HEK293 (cell line): ENCODE measurements at regions not wholly inside any gene's neighbourhood (a gene's known extent, or its start where the extent isn't known, plus 50 kb on each side); places are given as distances from the start of the nearest gene placed in this dataset.

Source experiments
- CTCF ChIA-PET: fragments of 350-600 bp; formaldehyde crosslinking; extraction: SDS; loops from one replicate; lab custom pipeline; 2021; ENCODE audit warnings: antibody characterized with exemption; lab: Yijun Ruan, JAX
- POLR2A ChIA-PET: fragments of 300-600 bp; formaldehyde crosslinking; extraction: SDS; loops from one replicate; lab custom pipeline; 2020; ENCODE audit warnings: antibody characterized with exemption, inconsistent platforms; lab: Yijun Ruan, JAX
- H3K27ac ChIP-seq: fragments of 200-500 bp; sonication (Bioruptor generic); 2 replicates; pipeline ENCODE4 v1.5.1; 2014; ENCODE audit warnings: low read depth, low read length, control low read depth, inconsistent platforms; ENCODE audit errors: extremely low read depth
- H3K36me3 ChIP-seq, 2 experiments: fragments of 200-500 bp in 1 of 2; sonication (Bioruptor generic) in 1 of 2; 1 replicate in 1 of 2; 2 replicates in 1 of 2; pipeline ENCODE4 v1.5.1; 2014 to 2017; ENCODE audit warnings: inconsistent platforms in 2 of 2, low read length in 2 of 2; ENCODE audit not compliant: control insufficient read depth in 2 of 2, insufficient read depth in 1 of 2
- H3K4me1 ChIP-seq: fragments of 200-500 bp; sonication (Bioruptor generic); 2 replicates; pipeline ENCODE4 v1.5.1; 2014; ENCODE audit warnings: mild to moderate bottlenecking, low read length, inconsistent platforms; ENCODE audit not compliant: control insufficient read depth, insufficient read depth
- H3K4me3 ChIP-seq: 2 replicates; pipeline ENCODE4 v1.5.1; 2011; ENCODE audit warnings: low read depth, mild to moderate bottlenecking, control low read depth, low read length, moderate library complexity
- H3K9me3 ChIP-seq: fragments of 200-500 bp; sonication (Bioruptor generic); 2 replicates; pipeline ENCODE4 v1.5.1; 2014; ENCODE audit warnings: low read depth, low read length, inconsistent platforms; ENCODE audit not compliant: control insufficient read depth, insufficient read depth
- BCL6B ChIP-seq: fragments of 450-650 bp; formaldehyde crosslinking; IDR thresholded peaks from 2 replicates; pipeline ENCODE4 v1.5.1; 2017; ENCODE audit warnings: missing biosample characterization, missing genetic modification characterization
- KLF8 ChIP-seq: fragments of 450-650 bp; formaldehyde crosslinking; IDR thresholded peaks from 2 replicates; pipeline ENCODE4 v1.5.1; 2016; ENCODE audit warnings: missing biosample characterization, missing genetic modification characterization
- PRDM2 ChIP-seq: fragments of 450-650 bp; formaldehyde crosslinking; IDR thresholded peaks from 2 replicates; pipeline ENCODE4 v1.5.1; 2016; ENCODE audit warnings: missing biosample characterization, missing genetic modification characterization, borderline replicate concordance
- REST ChIP-seq: fragments of 450-650 bp; formaldehyde crosslinking; IDR thresholded peaks from 2 replicates; pipeline ENCODE4 v1.5.1; 2016; ENCODE audit warnings: missing biosample characterization, missing genetic modification characterization
- WT1 ChIP-seq: fragments of 450-650 bp; formaldehyde crosslinking; IDR thresholded peaks from 2 replicates; pipeline ENCODE4 v1.5.1; 2016; ENCODE audit warnings: missing biosample characterization, missing genetic modification characterization
- ZBTB11 ChIP-seq: fragments of 450-650 bp; formaldehyde crosslinking; conservative IDR thresholded peaks from 2 replicates; pipeline ENCODE4 v1.5.1; 2016; ENCODE audit warnings: low read depth, missing biosample characterization, missing genetic modification characterization
- ZBTB6 ChIP-seq: fragments of 450-650 bp; formaldehyde crosslinking; IDR thresholded peaks from 2 replicates; pipeline ENCODE4 v1.5.1; 2017; ENCODE audit warnings: missing biosample characterization, missing genetic modification characterization
- ZFP37 ChIP-seq: fragments of 450-650 bp; formaldehyde crosslinking; IDR thresholded peaks from 2 replicates; pipeline ENCODE4 v1.5.1; 2016; ENCODE audit warnings: missing biosample characterization, missing genetic modification characterization
- ZNF112 ChIP-seq: fragments of 450-650 bp; formaldehyde crosslinking; IDR thresholded peaks from 2 replicates; pipeline ENCODE4 v1.5.0; 2017; ENCODE audit warnings: missing biosample characterization, missing genetic modification characterization
- ZNF169 ChIP-seq: fragments of 450-650 bp; formaldehyde crosslinking; IDR thresholded peaks from 2 replicates; pipeline ENCODE4 v1.5.1; 2016; ENCODE audit warnings: missing biosample characterization, missing genetic modification characterization
- ZNF184 ChIP-seq: fragments of 450-650 bp; IDR thresholded peaks from 2 replicates; pipeline ENCODE4 v1.5.1; 2018; ENCODE audit warnings: missing biosample characterization, mild to moderate bottlenecking, missing genetic modification characterization
- ZNF324 ChIP-seq: fragments of 450-650 bp; formaldehyde crosslinking; IDR thresholded peaks from 2 replicates; pipeline ENCODE4 v1.5.1; 2016; ENCODE audit warnings: missing biosample characterization, missing genetic modification characterization
- ZNF404 ChIP-seq: fragments of 450-650 bp; formaldehyde crosslinking; IDR thresholded peaks from 2 replicates; pipeline ENCODE4 v1.5.1; 2017; ENCODE audit warnings: missing biosample characterization, missing genetic modification characterization
- ZNF426 ChIP-seq: fragments of 450-650 bp; formaldehyde crosslinking; IDR thresholded peaks from 2 replicates; pipeline ENCODE4 v1.5.1; 2017; ENCODE audit warnings: missing biosample characterization, missing genetic modification characterization, mild to moderate bottlenecking, inconsistent platforms, moderate library complexity
- ZNF558 ChIP-seq: fragments of 450-650 bp; formaldehyde crosslinking; IDR thresholded peaks from 2 replicates; pipeline ENCODE4 v1.5.1; 2016; ENCODE audit warnings: missing biosample characterization, missing genetic modification characterization
- ZNF596 ChIP-seq: fragments of 450-650 bp; IDR thresholded peaks from 2 replicates; pipeline ENCODE4 v1.5.0; 2018; ENCODE audit warnings: missing biosample characterization, mild to moderate bottlenecking, missing genetic modification characterization, moderate library complexity
- ZNF639 ChIP-seq: fragments of 450-650 bp; formaldehyde crosslinking; IDR thresholded peaks from 2 replicates; pipeline ENCODE4 v1.5.1; 2016; ENCODE audit warnings: missing biosample characterization, missing genetic modification characterization
- ZSCAN18 ChIP-seq: fragments of 450-650 bp; formaldehyde crosslinking; IDR thresholded peaks from 2 replicates; pipeline ENCODE4 v1.5.1; 2016; ENCODE audit warnings: missing biosample characterization, missing genetic modification characterization

GRCh38 chr11:98183034-98183433, 837.7 kb upstream of the CNTN5 start:
- POLR2A ChIA-PET = no interaction called here

GRCh38 chr11:98185245-98185644, 835.5 kb upstream of the CNTN5 start:
- POLR2A ChIA-PET = no interaction called here
- TF ChIP-seq ZNF426 = no peak
- no peak for TF ChIP-seq ZNF404 (tag by site-specific recombination)
- TF ChIP-seq KLF8 (tag by site-specific recombination) = no peak
- no peak for TF ChIP-seq ZNF112 (tag by site-specific recombination)
- no peak for TF ChIP-seq ZNF324
- no peak for TF ChIP-seq PRDM2
- no peak for TF ChIP-seq ZNF184 (tag by site-specific recombination)
- no peak for TF ChIP-seq BCL6B (tag by site-specific recombination)
- no peak for TF ChIP-seq ZNF596
- no peak for TF ChIP-seq REST
- TF ChIP-seq ZBTB11 (tag by site-specific recombination) = no peak
- no peak for TF ChIP-seq ZBTB6 (tag by site-specific recombination)
- TF ChIP-seq ZSCAN18 (tag by site-specific recombination) = no peak
- TF ChIP-seq ZNF558 (tag by site-specific recombination) = no peak
- TF ChIP-seq ZNF639 (tag by site-specific recombination) = no peak

More at GRCh38 chr11:98183034-98183433, 837.7 kb upstream of the CNTN5 start:
- no peaks in the 10 kb centered on the region for H3K36me3 ChIP-seq
- H3K4me1 ChIP-seq = no peaks in the 10 kb centered on the region
- no peaks in the 10 kb centered on the region for H3K9me3 ChIP-seq
- CTCF ChIA-PET = no interaction called here
- no peak overlapping the region for H3K4me3 ChIP-seq
- no peak for TF ChIP-seq WT1
- TF ChIP-seq ZNF169 = no peak
- TF ChIP-seq ZFP37 (tag by site-specific recombination) = no peak
- no peak overlapping the region for H3K27ac ChIP-seq

More at GRCh38 chr11:98185245-98185644, 835.5 kb upstream of the CNTN5 start:
- CTCF ChIA-PET = no interaction called here
- Histone ChIP-seq H3K4me3 (no peak overlapping the region), H3K36me3 (no peaks in the 10 kb centered on the region), H3K9me3 (no peaks in the 10 kb centered on the region), H3K27ac (no peak overlapping the region), H3K4me1 (no peaks in the 10 kb centered on the region)
